RCC 7860 (cell line): ENCODE measurements at regions not wholly inside any gene's neighbourhood (a gene's known extent, or its start where the extent isn't known, plus 50 kb on each side); places are given as distances from the start of the nearest gene placed in this dataset.
"Not testable (repeated sequence)": the region's sequence is repeated elsewhere in the genome, so short reads cannot be mapped to it uniquely, and the experiment has no call there.

Experiments
- DNase-seq: peaks from one replicate; pipeline ENCODE4 v3.0.0-alpha.2; 2015; ENCODE audit warnings: low spot score
- FAIRE-seq: peaks from 2 replicates; lab custom pipeline; 2012; peaks lifted over from hg19 to GRCh38; lab: Jason Lieb, UNC

DNA sequence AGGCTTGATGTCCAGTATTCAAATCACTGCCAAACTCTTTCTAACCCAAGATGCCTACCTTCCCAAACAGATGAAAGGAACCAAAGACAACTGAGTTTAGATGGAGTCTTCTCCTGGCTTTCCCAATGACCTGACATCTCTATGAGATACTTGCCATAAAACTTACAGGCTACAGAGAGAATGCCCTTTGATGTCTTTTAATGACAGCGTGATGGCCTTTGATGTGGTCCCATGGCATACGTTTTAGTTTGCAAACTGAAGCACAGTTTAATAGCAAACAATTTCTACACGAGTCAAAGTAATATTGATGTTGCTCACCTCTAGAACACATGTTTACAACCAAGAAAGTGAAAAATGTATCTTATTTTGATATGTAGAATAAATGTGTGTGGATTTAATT, 73.2 kb downstream of the ZIC4 start:
- DNase-seq (no peak), FAIRE-seq (no peak)

DNA sequence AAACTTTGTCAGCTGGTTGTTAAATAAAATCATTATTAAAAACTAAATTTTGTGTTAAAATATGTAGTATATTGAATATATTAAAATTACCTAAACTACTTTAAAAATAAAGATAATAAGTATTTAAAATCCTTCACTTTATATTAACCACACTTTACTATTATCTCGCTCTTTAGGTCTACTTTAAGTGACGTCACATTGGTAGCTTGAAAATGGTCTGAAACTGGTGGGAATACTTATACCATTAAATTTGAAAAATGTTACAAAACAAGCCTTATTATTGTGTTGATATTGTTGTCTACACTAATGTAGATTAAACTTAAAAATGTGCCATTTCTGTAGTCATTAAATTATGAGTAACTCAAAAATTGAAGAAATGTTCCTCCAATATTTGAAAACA, 77.6 kb downstream of the ZIC4 start:
- no peak for DNase-seq
- FAIRE-seq: peak; percentile 75

DNA sequence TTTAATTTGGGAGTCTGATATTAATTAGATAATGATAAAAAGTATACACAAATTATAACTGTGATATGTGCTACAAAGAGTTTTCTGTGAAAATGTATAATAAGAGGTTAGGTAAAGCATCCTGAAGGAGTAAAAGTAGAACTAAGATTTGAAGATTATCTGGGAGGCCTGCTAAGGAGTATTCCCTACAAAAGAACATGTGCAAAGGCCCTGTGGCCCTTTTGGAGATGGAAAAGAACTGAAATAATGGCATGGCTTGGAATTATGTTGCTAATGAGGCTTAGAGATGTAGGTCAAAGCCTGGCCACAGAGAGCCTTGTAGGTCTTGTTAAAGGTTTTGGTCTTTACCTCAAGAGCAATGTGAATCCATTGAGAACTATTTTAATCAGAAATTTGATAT, 82.0 kb downstream of the ZIC4 start:
- DNase-seq (no peak), FAIRE-seq (no peak)

DNA sequence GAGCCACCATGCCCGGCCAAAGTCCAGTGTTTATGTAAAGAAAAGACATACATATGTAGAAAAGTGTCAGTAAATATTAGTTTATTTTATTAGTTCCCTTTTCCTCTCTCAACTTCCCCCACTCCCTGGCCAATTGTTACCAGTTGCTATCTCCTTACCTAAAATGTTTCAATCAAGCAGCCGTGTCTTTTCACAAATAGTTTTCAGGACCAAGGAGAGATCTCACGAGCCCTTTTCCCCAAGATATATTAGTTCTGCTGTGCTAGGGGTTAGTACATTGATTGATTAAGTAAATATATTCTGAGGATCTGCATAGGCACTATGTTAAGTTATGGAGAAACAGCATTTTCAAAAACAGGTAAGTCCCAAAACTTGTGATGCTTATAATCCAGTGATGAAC, 87.4 kb downstream of the ZIC4 start:
- DNase-seq (no peak), FAIRE-seq (no peak)

DNA sequence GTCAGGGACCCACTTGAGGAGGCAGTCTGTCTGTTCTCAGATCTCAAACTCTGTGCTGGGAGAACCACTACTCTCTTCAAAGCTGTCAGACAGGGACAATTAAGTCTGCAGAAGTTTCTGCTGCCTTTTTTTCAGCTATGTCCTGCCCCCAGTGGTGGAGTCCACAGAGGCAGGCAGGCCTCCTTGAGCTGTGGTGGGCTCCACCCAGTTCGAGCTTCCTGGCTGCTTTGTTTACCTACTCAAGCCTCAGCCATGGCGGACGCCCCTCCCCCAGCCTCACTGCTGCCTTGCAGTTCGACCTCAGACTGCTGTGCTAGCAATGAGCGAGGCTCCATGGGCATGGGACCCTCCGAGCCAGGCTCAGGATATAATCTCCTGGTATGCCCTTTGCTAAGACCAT, 89.3 kb downstream of the ZIC4 start:
- DNase-seq, FAIRE-seq: not testable (repeated sequence)

DNA sequence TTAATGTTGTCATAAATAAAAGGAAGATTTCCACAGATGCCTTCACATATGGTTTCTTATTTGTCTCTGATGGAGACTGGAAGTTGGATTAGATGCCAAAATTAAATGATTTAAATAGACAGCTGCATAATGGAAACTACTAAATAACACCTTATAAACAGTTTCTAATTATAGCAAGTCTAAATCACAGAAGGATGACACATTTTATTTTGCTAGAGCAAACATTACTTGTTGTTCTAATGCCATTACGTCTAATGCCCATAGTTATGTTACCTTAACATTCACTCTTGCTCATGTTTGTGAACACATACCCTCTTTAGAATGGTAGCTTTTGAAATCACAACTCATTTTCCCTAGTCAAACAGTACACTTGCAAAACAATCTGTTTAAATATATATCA, 92.8 kb downstream of the ZIC4 start:
- no peak for FAIRE-seq
- no peak for DNase-seq

DNA sequence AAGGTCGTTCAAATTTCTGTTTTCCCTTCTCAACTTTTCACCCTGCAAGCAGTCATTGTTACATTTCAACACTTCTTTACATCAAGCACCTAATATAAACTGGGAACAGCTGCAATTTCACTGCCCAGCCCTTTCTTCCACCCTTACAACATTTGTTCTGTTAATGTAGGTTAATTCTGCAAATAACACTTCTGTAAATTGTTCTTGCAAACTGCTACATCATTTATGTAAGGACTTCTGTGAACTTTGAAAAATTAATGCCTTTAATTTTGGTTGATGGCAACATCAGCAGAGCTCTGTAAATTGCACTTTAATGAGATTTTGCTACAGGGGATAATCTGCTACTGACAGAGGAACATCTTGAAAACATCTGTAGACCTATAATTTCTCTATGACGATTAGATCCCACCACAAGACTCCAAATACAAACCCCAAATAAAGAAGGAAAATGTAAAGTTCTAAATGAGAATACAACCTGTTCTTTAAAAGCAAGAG, 93.5 kb downstream of the ZIC4 start:
- no peak for DNase-seq
- FAIRE-seq: no peak

DNA sequence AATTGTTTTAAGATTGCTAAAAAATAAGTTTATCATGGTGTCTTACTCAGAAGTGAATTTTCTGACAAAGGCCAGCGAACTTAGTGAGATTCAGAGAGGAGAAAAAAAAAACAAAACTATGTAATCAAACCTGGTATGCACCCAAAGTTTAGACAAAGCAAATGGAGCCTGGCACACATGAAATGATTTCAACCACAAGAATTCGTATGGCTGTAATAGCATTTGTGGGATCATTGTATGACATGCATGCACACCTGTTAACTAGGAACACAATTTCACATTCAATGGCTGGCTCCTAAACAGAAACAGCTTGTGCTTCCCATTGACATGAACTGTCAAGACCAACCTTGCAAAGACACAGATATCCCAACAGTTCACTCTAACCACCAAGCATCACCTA, 94.6 kb downstream of the ZIC4 start:
- FAIRE-seq: no peak
- no peak for DNase-seq

DNA sequence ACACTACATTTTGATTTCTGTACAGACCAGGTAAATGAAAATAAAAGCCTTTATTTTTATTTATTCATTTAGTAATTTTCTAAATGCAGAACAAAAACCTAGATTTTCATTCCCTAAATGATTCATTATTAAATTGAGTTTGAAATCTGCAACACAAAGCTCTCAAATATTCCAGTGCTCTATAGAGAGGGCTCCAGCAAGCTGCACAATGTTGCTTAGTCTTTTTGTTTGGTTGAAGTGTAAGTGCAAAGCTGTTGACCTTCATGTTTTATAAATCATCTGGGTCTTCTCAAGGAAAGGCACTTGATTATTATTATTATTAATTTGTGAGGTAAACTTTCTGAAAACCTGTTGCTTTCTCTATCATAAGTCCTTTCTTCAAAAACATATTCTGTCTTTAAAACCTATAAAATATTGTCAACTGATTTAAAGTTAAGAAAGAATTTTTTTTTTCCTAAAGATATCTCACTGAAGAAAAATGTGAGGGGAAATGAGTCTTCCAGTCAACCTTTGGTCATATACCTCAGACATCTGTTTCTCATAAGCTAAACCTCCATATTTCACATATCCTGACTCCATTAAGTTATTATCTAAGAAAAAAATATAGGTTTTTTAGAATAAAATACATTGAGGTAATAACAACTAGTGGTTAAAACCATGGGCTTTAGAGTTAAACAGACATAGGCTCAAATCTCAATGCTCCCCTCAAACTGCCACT, 100.7 kb downstream of the ZIC4 start:
- FAIRE-seq (no peak), DNase-seq (no peak)

DNA sequence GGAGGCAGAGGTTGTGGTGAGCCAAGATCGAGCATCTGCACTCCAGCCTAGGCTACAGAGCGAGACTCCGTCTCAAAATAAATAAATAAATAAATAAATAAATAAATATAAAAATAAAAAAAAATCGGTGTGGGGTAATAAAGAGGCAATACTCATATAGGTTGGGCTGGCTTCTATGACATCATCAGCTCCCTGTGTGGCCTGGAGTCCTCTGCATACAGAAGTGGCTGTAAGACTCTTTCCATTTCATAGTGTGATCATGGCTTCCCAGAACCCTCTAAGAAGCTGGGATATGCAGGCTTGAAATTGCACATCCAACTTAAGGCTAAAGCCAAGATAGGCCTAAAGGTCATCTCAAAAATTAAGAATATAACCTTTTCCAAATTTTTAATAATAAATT, 101.6 kb downstream of the ZIC4 start:
- FAIRE-seq: no peak
- no peak for DNase-seq

DNA sequence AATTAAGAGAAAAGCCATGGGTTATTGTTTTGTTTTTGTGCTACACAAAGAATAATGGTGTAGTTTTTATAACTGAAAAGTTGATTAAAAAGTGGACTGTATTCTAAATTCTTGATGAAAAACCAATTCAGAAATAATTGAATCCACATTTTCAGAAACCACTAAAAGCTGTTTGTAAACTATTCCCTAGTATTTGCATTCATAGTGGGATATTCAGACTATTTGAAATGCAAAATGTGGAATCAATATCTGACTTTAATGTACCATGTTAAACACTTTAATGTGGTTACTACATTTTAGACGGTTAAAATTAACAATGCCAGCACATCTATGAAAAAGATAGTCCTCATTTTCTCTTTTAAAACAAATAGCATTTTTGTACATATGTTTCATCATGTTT, 104.6 kb downstream of the ZIC4 start:
- DNase-seq: no peak
- FAIRE-seq: no peak

DNA sequence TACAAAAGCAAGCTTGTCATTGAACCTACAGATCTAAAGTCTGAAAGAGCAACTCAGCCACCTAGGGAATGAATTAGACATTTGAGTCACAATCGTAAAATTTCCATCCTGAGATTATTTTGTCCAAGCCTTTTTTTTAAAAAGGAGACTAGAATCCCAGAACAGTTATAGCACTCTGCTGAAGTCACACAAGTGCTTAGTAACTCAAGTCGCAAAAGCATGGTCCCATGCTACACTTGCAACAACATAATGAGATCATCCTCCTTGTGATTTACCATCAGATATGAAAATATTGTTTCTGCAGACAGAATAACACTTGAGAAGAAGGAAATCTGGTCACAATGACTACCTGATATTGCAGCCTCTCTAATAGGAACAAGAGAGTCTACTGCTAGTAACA, 106.7 kb downstream of the ZIC4 start:
- DNase-seq: no peak
- no peak for FAIRE-seq

DNA sequence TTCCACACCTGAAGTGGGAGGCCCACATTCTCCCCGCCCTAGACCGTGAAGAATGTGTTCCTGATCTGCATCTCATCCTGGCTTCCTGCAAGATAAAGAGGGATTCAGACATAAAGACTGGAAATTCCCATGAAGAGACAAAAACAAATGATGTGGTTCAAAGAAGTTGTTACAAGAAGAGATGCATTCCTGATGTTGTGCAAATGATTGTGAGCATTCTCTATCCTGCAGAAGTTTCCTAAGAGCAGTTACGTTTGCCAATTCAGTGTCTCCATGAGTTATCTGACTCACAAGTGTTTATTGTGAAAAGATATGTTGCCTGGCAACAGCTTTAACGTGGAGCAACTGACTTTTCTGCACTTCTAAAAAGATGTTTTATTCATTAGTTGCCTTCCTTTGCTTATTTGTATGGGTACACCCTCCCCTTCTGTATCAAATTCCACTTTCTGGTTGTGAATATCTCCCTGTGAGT, 107.8 kb downstream of the ZIC4 start:
- FAIRE-seq: no peak

DNA sequence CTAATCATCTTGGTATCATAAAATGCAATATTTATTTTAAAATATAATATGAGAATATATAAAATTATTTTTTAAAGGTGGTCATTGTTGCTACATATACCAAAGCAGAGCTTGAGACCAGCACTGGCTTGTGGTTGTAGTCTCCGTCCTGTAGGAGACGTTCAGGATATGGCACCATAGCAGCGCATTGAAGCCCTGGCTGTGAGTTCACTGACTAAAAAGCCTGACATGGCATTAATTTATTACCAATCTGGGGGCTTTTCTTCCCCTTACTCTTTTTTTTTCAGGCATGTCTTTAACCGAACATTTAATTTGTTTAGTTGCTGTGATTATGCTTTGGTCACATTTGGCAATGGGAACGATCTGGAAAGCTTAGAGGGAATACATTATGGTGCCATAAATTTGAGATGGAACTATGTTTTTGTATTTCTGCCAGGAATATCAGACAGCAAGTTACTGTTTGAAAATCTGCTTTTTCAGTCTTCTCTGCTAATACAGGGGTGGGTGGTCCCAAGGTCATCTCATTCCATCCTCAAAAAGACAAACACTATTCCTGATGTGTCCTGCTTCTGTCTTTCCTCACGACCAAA, 108.5 kb downstream of the ZIC4 start:
- FAIRE-seq: no peak
- DNase-seq: no peak

More for the DNA sequence above, 107.8 kb downstream of the ZIC4 start:
- no peak for DNase-seq

DNA sequence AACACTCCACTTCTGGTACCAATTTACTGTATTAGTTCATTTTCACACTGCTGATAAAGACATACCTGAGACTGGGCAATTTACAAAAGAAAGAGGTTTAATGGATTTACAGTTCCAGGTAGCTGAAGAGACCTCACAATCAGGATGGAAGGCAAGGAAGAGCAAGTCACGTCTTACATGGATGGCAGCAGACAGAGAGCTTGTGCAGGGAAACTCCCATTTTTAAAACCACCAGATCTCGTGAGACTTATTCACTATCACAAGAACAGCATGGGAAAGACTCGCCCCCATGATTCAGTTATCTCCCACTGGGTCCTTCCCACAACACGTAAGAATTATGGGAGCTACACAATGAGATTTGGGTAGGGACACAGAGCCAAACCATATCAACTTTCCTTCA, 119.0 kb downstream of the ZIC4 start:
- not testable (repeated sequence) for DNase-seq, FAIRE-seq

DNA sequence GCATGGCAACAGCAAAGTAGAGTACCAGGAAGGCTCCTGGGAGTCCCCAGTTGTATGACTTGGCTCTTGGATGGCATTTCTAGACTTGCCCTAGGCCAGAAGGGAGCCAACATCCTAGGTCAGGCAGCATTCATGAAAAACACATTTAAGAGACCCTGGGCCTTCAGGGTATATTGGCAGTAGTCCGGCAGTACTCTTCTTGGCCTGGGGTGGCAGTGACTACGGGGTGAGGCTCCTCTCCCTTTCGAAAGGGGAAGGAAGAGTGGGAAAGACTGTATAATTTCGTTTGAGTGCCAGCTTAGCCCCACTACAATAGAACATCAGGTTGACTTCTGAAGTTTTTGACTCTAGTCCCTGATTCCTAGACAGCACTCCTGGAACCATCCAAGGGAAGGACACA, 136.4 kb downstream of the ZIC4 start:
- FAIRE-seq (no peak), DNase-seq (no peak)

DNA sequence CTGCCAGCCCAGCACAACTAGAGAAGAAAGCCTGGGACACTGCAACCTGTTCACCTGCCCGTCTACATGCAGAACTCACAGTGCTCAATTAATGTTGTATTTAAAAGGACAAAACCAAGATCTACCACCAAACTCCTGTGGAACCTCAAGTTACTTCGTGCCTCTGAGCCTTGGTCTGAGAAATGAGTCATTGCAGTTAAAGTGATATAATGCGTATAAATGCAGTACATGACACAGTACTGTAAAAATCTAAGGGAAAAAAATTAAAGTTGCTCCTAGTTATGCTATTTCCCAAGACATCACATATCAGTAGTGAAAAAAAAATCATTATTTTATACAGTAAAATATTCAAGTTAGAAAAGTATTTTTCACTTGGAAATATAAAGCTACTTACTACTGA, 138.9 kb downstream of the ZIC4 start:
- DNase-seq (no peak), FAIRE-seq (no peak)

DNA sequence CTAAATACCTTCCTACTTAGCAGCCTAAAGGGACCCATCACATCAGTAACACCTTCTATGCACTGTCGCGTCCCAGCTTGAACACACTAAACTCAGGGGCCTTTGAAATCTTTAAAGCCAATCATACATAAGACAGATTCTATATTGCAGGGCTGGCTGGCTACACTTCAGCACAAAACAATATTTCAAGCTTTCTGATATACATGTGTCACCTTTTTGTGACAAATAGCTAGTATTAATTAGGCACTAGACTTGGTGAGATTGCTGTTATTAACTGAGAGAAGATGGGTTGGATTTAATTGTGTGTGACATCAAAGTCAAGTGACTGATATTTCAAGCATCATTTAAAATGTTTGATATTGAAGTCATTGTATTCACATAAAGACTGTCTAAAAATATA, 148.4 kb downstream of the ZIC4 start:
- DNase-seq (no peak), FAIRE-seq (no peak)

DNA sequence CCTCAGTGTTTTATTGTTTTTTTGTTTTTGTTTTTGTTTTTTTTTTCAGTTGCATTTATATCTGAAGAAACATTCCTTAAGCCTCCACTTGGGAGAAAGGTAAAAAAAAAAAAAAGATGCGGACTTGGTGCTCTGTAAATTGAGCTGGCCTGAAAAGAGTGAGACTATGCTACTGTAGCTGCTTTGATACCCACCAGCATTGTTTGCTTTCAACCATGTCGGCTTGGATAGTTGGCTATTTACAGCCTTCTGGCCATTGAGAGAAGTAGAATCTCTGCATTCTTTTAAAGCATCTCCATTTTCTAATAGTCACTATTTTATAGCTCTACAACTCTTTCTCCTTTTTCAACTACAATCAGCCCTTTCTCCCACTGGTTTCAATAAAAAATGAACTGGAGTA, 149.6 kb downstream of the ZIC4 start:
- DNase-seq: no peak
- FAIRE-seq: no peak

DNA sequence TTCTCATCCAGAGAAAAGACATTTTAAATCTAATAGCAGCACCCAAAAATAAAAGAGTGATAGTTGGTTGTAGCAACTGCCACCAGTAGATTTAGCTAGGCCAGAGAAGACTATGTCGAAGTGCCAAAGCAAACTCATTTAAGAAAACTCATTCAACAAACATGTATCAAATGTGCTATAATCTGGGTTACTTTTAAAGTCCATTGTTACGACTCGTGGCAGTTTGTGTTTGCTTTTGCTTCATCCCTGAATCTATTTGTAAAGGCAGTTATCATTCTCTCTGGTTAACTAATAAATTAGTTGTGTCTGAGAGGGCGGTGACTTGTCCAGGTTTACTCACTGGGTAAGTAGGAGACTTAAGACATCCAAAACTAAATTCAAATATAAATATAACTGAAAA, 159.4 kb downstream of the ZIC4 start:
- FAIRE-seq (no peak), DNase-seq (no peak)

DNA sequence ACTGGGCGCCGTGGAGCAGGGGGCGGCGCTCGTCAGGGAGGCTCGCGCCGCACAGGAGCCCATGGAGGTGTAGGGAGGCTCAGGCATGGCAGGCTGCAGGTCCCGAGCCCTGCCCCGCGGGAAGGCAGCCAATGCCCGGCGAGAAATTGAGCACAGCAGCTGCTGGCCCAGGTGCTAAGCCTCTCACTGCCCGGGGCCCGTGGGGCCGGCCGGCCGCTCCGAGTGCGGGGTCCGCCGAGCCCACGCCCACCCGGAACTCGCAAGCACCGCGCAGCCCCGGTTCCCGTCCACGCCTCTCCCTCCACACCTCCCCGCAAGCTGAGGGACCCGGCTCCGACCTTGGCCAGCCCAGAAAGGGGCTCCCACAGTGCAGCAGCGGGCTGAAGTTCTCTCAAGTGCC, 160.7 kb downstream of the ZIC4 start:
- not testable (repeated sequence) for FAIRE-seq, DNase-seq

DNA sequence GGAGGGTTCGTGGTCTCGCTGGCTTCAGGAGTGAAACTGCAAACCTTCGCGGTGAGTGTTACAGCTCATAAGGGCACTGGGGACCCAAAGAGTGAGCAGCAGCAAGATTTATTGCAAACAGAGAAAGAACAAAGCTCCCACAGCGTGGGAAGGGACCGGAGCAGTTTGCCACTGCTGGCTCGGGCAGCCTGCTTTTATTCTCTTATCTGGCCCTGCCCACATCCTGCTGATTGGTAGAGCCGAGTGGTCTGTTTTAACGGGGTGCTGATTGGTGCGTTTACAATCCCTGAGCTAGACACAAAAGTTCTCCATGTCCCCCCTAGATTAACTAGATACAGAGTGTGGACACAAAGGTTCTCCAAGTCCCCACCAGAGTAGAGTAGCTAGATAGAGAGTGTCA, 161.3 kb downstream of the ZIC4 start:
- FAIRE-seq, DNase-seq: not testable (repeated sequence)

DNA sequence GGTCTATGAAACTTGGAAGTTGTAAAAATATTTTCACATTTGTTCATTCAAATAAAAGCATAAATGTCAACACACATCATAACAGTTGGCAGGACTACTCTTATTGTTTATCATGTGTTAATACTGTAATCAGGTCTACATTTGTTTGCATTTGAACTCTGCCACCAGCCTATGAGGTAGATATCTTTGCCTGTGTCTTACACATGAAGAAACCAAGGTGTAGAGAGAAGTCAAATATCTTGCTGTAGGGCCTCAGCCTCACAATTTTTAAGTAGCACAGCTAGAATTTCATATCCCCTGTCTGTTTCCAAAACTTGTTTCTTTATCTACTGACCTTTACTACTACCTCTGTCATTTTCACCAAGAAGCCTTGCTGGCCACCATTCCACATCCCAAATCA, 161.9 kb downstream of the ZIC4 start:
- FAIRE-seq (no peak), DNase-seq (no peak)
